ENCODE measurements at regions not wholly inside any gene's neighbourhood (a gene's known extent, or its start where the extent isn't known, plus 50 kb on each side); places are given as distances from the start of the nearest gene placed in this dataset.
"Not testable (repeated sequence)": the region's sequence is repeated elsewhere in the genome, so short reads cannot be mapped to it uniquely, and the experiment has no call there.

DNA sequence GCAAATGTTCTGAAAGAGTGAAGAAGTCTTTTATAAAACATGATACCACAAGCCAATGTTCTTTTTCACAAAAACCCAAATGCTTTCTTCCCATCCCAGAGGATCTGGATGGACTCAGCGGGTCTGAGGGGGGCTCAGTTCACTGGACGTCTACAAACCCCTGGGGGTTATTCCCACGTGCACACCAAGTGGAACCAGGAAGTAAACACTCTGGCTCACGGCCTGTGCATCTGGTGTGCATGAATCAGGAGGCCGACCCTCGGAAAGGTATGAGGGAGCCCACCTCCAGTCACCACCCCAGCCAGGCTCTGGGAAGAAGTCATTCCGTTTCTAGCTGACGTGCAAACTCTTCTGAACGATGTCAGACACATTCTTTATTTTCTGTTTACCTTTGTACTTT lies 252.2 kb downstream of the DLL1 start:
- Histone ChIP-seq H3K27me3 (replicated peaks; ENCODE audit: control insufficient read depth, insufficient read depth, low read length, poor library complexity, severe bottlenecking) (no peaks in the 10 kb centered on the region), H3K4me3 (ENCODE audit: insufficient read depth, low read depth, low read length, poor library complexity, severe bottlenecking) (no peak overlapping the region), H3K36me3 (ENCODE audit: control insufficient read depth, insufficient read depth, low read length) (no peaks in the 10 kb centered on the region), H3K4me1 (ENCODE audit: control insufficient read depth, insufficient read depth, low read length, poor library complexity, severe bottlenecking) (no peaks in the 10 kb centered on the region), H3K9me3 (ENCODE audit: control insufficient read depth, low read length) (no peaks in the 10 kb centered on the region), H3K27ac (ENCODE audit: insufficient read depth, low read length, poor library complexity, severe bottlenecking) (no peak overlapping the region)
- DNase-seq = no peak

DNA sequence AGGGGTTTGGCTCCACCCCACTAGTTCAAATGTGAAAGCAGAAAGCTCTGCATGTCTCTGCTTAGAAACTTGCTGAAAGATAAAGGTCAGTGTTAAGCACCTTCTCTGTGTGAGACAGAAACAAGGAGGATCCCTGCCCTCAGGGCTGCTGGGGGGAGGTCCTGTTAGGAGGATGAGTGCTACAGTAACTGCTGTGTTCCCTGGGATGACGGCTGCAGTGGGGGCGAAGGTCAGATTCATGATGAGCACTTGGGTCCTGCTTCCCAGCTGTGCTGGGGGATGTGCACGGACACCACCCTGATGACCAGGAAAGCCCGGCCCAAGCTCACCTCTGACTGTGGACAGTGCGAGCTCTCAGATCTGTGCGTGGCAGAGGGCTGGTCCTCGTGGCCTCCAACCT lies 252.6 kb downstream of the DLL1 start:
- Histone ChIP-seq H3K36me3 (ENCODE audit: control insufficient read depth, insufficient read depth, low read length) (no peaks in the 10 kb centered on the region), H3K27ac (ENCODE audit: insufficient read depth, low read length, poor library complexity, severe bottlenecking) (no peak overlapping the region), H3K4me1 (ENCODE audit: control insufficient read depth, insufficient read depth, low read length, poor library complexity, severe bottlenecking) (no peaks in the 10 kb centered on the region), H3K9me3 (ENCODE audit: control insufficient read depth, low read length) (no peaks in the 10 kb centered on the region), H3K27me3 (replicated peaks; ENCODE audit: control insufficient read depth, insufficient read depth, low read length, poor library complexity, severe bottlenecking) (no peaks in the 10 kb centered on the region), H3K4me3 (ENCODE audit: insufficient read depth, low read depth, low read length, poor library complexity, severe bottlenecking) (no peak overlapping the region)
- DNase-seq = no peak

DNA sequence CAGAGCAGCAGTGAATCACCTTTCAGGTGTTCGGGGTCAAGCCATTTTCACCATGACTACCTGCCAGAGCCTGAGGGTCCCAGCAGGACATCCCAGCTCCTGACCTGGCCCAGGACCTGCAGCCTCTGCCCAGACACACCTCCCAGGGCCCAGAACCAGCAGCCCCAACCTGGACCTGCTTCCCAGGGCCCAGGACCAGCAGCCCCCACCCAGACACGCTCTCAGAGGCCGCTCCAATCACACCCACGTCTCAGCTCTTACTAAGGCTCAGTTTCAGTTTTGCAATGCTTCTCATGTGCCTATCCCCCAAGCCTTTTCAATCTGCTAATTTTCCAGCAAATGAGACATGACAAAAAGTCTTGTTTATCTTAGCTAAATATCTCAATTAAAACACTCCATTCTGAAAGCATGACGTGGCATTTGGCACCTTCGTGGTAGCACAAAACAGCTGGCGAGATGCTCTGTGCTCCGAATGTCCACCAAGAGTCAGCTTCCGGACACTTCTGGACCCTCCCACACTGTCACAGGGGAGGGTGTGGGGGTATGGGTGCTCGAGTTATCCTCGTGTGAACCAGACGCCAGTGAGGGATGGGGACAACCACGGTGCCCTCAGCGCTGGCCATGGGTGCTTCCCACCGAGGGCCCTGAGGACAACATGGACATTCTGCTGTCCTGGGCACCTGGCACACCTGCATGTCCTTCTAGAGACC lies 253.2 kb downstream of the DLL1 start:
- Histone ChIP-seq H3K9me3 (ENCODE audit: control insufficient read depth, low read length) (no peaks in the 10 kb centered on the region), H3K4me3 (ENCODE audit: insufficient read depth, low read depth, low read length, poor library complexity, severe bottlenecking) (no peak overlapping the region), H3K27ac (ENCODE audit: insufficient read depth, low read length, poor library complexity, severe bottlenecking) (no peak overlapping the region), H3K36me3 (ENCODE audit: control insufficient read depth, insufficient read depth, low read length) (no peaks in the 10 kb centered on the region), H3K27me3 (replicated peaks; ENCODE audit: control insufficient read depth, insufficient read depth, low read length, poor library complexity, severe bottlenecking) (no peaks in the 10 kb centered on the region), H3K4me1 (ENCODE audit: control insufficient read depth, insufficient read depth, low read length, poor library complexity, severe bottlenecking) (no peaks in the 10 kb centered on the region)
- DNase-seq = no peak

DNA sequence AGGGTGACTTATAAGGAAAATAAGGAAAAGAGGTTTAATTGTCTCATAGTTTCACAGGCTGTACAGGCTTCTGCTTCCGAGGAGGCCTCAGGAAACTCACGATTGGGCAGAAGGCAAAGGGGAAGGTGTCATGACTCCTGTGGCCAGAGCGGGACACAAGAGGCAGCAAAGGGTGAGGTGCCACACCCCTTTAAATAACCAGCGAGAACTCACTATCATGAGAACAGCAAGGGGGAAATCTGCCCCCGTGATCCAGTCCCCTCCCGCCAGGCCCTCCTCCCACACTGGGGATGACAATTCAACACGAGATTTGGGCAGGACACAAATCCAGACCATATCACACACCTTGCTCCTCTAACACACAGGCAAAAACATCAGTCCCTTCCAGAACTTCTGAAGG lies 254.0 kb downstream of the DLL1 start:
- no peak overlapping the region for H3K27ac ChIP-seq (ENCODE audit: insufficient read depth, low read length, poor library complexity, severe bottlenecking)
- no peaks in the 10 kb centered on the region for H3K36me3 ChIP-seq (ENCODE audit: control insufficient read depth, insufficient read depth, low read length)
- H3K4me1 ChIP-seq (ENCODE audit: control insufficient read depth, insufficient read depth, low read length, poor library complexity, severe bottlenecking) = no peaks in the 10 kb centered on the region
- H3K27me3 ChIP-seq (replicated peaks; ENCODE audit: control insufficient read depth, insufficient read depth, low read length, poor library complexity, severe bottlenecking) = no peaks in the 10 kb centered on the region
- H3K9me3 ChIP-seq (ENCODE audit: control insufficient read depth, low read length) = no peaks in the 10 kb centered on the region
- DNase-seq = no peak
- H3K4me3 ChIP-seq (ENCODE audit: insufficient read depth, low read depth, low read length, poor library complexity, severe bottlenecking) = no peak overlapping the region

DNA sequence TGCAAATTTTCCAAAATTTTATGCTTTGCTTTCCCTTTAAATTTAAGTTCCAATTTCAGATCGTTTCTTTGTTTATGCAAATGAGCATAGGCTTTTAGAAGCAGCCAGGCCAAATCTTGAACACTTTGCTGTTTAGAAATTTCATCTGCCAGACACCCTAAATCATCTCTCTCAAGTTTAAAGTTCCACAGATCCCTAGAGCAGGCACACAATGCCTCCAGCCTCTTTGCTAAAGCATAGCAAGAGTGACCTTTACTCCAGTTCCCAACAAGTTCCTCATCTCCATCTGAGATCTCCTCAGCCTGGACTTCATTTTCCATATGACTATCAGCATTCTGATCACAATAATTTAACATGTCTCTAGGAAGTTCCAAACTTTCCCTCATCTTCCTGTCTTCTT lies 254.5 kb downstream of the DLL1 start:
- not testable (repeated sequence) for H3K27me3 ChIP-seq (replicated peaks; ENCODE audit: control insufficient read depth, insufficient read depth, low read length, poor library complexity, severe bottlenecking); H3K36me3 ChIP-seq (ENCODE audit: control insufficient read depth, insufficient read depth, low read length); H3K4me3 ChIP-seq (ENCODE audit: insufficient read depth, low read depth, low read length, poor library complexity, severe bottlenecking); DNase-seq; H3K9me3 ChIP-seq (ENCODE audit: control insufficient read depth, low read length); H3K27ac ChIP-seq (ENCODE audit: insufficient read depth, low read length, poor library complexity, severe bottlenecking); H3K4me1 ChIP-seq (ENCODE audit: control insufficient read depth, insufficient read depth, low read length, poor library complexity, severe bottlenecking)

DNA sequence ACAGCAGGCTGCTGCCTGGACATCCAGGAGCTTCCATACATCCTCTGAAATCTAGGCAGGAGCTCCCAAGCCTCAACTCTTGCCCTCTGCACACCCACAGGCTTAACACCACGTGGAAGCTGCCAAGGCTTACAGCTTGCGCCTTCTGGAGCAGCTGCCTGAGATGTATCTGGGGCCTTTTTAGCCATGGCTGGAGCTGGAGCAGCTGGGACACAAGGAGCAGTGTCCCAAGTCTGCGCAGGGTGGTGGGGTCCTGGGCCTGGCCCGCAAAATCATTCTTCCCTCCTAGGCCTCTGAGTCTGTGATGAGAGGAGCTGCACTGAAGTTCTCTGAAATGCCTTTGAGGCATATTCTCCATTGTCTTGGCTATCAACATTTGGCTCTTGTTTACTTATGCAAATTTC lies 255.0 kb downstream of the DLL1 start:
- H3K4me3 ChIP-seq (ENCODE audit: insufficient read depth, low read depth, low read length, poor library complexity, severe bottlenecking) = no peak overlapping the region
- H3K9me3 ChIP-seq (ENCODE audit: control insufficient read depth, low read length) = no peaks in the 10 kb centered on the region
- H3K36me3 ChIP-seq (ENCODE audit: control insufficient read depth, insufficient read depth, low read length) = no peaks in the 10 kb centered on the region
- no peaks in the 10 kb centered on the region for H3K27me3 ChIP-seq (replicated peaks; ENCODE audit: control insufficient read depth, insufficient read depth, low read length, poor library complexity, severe bottlenecking)
- no peak overlapping the region for H3K27ac ChIP-seq (ENCODE audit: insufficient read depth, low read length, poor library complexity, severe bottlenecking)
- DNase-seq = no peak
- no peaks in the 10 kb centered on the region for H3K4me1 ChIP-seq (ENCODE audit: control insufficient read depth, insufficient read depth, low read length, poor library complexity, severe bottlenecking)

DNA sequence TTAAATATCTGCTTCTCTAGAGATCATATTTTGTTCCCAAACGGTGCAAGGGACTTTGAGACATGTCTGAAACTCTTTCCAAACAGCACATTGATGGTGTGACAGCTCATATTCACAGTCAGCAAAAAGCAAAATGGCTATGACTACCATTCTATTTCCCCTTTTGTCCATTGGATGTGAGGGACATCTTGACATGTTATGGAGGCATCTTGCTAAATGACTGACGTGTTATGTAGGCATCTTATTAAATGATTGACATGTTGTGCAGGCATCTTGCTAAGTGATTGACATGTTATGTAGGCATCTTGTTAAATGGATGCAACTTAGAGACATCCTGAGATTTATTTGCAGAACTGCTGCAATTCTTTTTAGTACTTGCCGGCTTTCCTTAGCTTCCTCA lies 255.8 kb downstream of the DLL1 start:
- Histone ChIP-seq H3K9me3 (ENCODE audit: control insufficient read depth, low read length) (no peaks in the 10 kb centered on the region), H3K27ac (ENCODE audit: insufficient read depth, low read length, poor library complexity, severe bottlenecking) (no peak overlapping the region), H3K27me3 (replicated peaks; ENCODE audit: control insufficient read depth, insufficient read depth, low read length, poor library complexity, severe bottlenecking) (no peaks in the 10 kb centered on the region), H3K4me3 (ENCODE audit: insufficient read depth, low read depth, low read length, poor library complexity, severe bottlenecking) (no peak overlapping the region), H3K36me3 (ENCODE audit: control insufficient read depth, insufficient read depth, low read length) (no peaks in the 10 kb centered on the region), H3K4me1 (ENCODE audit: control insufficient read depth, insufficient read depth, low read length, poor library complexity, severe bottlenecking) (no peaks in the 10 kb centered on the region)
- DNase-seq = no peak

DNA sequence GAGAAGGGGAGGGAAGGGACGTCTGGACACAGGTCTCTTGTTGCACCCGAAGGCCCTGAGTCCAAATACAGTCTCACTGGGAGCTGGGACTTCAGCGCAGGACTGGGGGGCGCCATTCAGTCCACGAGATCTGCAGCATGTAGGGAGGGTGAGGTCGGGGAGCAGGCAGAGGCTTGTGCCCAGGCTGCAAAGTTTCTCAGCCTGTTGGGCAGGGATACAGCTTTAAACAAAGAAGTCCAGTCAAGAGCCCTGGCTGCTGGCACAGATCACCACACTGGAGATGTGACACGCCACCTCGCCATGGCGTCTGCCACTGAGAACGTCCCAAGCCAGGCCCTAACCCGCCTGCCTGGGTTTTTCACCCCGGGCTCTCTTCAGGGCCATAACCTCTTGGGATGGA lies 256.6 kb downstream of the DLL1 start:
- Histone ChIP-seq H3K4me3 (ENCODE audit: insufficient read depth, low read depth, low read length, poor library complexity, severe bottlenecking) (no peak overlapping the region), H3K4me1 (ENCODE audit: control insufficient read depth, insufficient read depth, low read length, poor library complexity, severe bottlenecking) (no peaks in the 10 kb centered on the region), H3K27me3 (replicated peaks; ENCODE audit: control insufficient read depth, insufficient read depth, low read length, poor library complexity, severe bottlenecking) (no peaks in the 10 kb centered on the region), H3K27ac (ENCODE audit: insufficient read depth, low read length, poor library complexity, severe bottlenecking) (no peak overlapping the region), H3K36me3 (ENCODE audit: control insufficient read depth, insufficient read depth, low read length) (no peaks in the 10 kb centered on the region), H3K9me3 (ENCODE audit: control insufficient read depth, low read length) (no peaks in the 10 kb centered on the region)
- DNase-seq = no peak

DNA sequence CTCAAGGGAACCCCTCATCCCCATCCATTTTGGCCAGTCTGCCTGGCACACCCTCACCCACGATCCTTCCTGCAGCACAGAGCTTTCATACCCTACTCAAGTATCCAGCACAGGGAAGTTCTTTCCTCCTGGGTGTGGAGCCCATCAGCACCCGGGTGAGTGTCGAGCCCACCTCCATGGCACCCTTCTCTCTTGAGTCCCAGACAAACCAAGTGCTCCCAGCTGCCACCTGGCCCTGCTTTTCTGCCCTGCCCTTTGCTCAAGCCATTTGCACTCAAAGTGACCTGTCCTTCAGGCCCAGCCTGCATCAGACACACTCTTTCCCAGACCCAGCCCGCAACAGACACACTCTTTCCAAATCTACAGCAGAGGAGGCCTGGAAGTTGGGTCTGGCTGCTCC lies 257.2 kb downstream of the DLL1 start:
- Histone ChIP-seq H3K9me3 (ENCODE audit: control insufficient read depth, low read length) (no peaks in the 10 kb centered on the region), H3K27ac (ENCODE audit: insufficient read depth, low read length, poor library complexity, severe bottlenecking) (no peak overlapping the region), H3K36me3 (ENCODE audit: control insufficient read depth, insufficient read depth, low read length) (no peaks in the 10 kb centered on the region), H3K27me3 (replicated peaks; ENCODE audit: control insufficient read depth, insufficient read depth, low read length, poor library complexity, severe bottlenecking) (no peaks in the 10 kb centered on the region), H3K4me3 (ENCODE audit: insufficient read depth, low read depth, low read length, poor library complexity, severe bottlenecking) (no peak overlapping the region), H3K4me1 (ENCODE audit: control insufficient read depth, insufficient read depth, low read length, poor library complexity, severe bottlenecking) (no peaks in the 10 kb centered on the region)
- DNase-seq = no peak

DNA sequence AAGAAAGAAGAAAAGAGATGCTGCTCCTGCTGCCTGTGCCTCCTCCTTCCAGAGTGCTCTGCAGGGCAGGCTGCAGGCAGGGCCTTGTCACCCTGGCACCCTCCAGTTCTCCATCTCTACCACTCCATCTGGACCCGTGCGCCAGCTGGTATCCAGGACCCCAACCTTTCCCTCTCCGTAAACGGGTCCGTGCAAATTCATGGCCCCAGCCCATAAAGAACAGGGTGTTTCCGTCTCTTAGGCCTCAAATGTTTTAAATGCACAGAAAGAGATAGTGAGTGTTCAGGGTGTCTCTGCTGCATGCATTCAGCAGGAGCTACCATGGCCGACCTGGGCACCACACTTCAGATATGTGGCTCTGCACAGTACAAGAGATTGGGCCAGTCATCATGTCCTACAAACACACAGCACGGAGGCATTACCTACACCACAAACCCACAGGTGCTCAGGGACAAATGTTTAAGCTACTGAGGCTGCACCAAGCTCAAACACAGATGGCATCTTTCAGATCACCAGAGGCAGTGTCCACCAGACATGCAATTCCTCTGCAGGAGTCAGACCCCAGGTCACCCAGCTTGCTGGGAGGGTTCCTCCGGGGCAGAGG lies 258.1 kb downstream of the DLL1 start:
- H3K36me3 ChIP-seq (ENCODE audit: control insufficient read depth, insufficient read depth, low read length) = no peaks in the 10 kb centered on the region
- DNase-seq = no peak

More for the DNA sequence above, 258.1 kb downstream of the DLL1 start:
- H3K9me3 ChIP-seq (ENCODE audit: control insufficient read depth, low read length) = no peaks in the 10 kb centered on the region
- H3K4me3 ChIP-seq (ENCODE audit: insufficient read depth, low read depth, low read length, poor library complexity, severe bottlenecking) = no peak overlapping the region
- no peaks in the 10 kb centered on the region for H3K27me3 ChIP-seq (replicated peaks; ENCODE audit: control insufficient read depth, insufficient read depth, low read length, poor library complexity, severe bottlenecking)
- H3K27ac ChIP-seq (ENCODE audit: insufficient read depth, low read length, poor library complexity, severe bottlenecking) = no peak overlapping the region
- H3K4me1 ChIP-seq (ENCODE audit: control insufficient read depth, insufficient read depth, low read length, poor library complexity, severe bottlenecking) = no peaks in the 10 kb centered on the region

All from effector memory CD4-positive, alpha-beta T cell (primary cell).